GM23248 (cell line): ENCODE measurements at regions not wholly inside any gene's neighbourhood (a gene's known extent, or its start where the extent isn't known, plus 50 kb on each side); places are given as distances from the start of the nearest gene placed in this dataset.

ENCODE experiments used
- EZH2 ChIP-seq: fragments of 200-600 bp; sonication (generic); IDR thresholded peaks from 2 replicates; pipeline ENCODE4 v1.6.1; 2018; ENCODE audit warnings: antibody characterized with exemption, mild to moderate bottlenecking; ENCODE audit not compliant: insufficient read depth, poor library complexity, severe bottlenecking
- EZH2phosphoT487 ChIP-seq: fragments of 200-600 bp; sonication (generic); IDR thresholded peaks from 2 replicates; pipeline ENCODE4 v1.6.1; 2018; ENCODE audit warnings: antibody characterized with exemption, moderate library complexity, mild to moderate bottlenecking, low read depth; ENCODE audit not compliant: insufficient read depth

DNA sequence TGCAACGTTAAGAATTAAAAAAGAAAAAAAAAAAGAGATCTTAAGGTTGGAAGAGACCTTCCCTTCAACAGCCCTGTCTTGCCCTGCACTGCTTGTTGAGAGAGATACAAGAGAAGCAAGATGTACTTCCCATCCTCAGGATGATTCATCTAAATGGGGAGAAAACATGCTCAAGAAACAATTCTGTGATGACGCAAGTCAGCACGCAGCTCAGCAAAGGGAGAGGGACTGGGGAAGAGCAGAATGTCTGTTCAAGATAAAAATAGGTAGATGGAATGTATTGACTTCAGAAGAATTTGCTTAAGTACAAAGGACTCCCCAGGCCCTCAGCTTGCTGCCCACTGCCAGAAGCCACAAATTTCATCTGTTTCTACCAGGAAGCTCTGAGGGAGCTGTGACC is 198.2 kb upstream of the SPRED2 start:
- no peak for TF ChIP-seq EZH2phosphoT487
- no peak for TF ChIP-seq EZH2
